Gastroesophageal sphincter (tissue), 4 donors: ENCODE measurements at regions not wholly inside any gene's neighbourhood (a gene's known extent, or its start where the extent isn't known, plus 50 kb on each side); places are given as distances from the start of the nearest gene placed in this dataset.

Experiments used
- ATAC-seq: fragments of 150-250 bp; one replicate; pipeline ENCODE4 v1.9.1; 2016; ENCODE audit warnings: mild to moderate bottlenecking, moderate library complexity
- H3K27ac ChIP-seq, 4 donors: fragments of 200-600 bp; sonication (generic) in 3 of 4; 1 replicate in 3 of 4; 2 replicates in 1 of 4; pipeline ENCODE4 v1.5.1; 2016 to 2019
- H3K27me3 ChIP-seq: fragments of 200-600 bp; sonication (generic); one replicate; pipeline ENCODE4 v1.5.1; 2019
- H3K36me3 ChIP-seq, 2 donors: fragments of 200-600 bp; sonication (generic); one replicate each; pipeline ENCODE4 v1.5.1; 2019; ENCODE audit warnings: control low read depth in 1 of 2
- H3K4me1 ChIP-seq, 3 donors: fragments of 200-600 bp; sonication (generic); 1 replicate in 2 of 3; 2 replicates in 1 of 3; pipeline ENCODE4 v1.5.1; 2016 to 2019; ENCODE audit warnings: control low read depth in 2 of 3
- H3K4me3 ChIP-seq, 2 donors: fragments of 200-600 bp; sonication (generic); one replicate each; pipeline ENCODE4 v1.5.1; 2019; ENCODE audit warnings: mild to moderate bottlenecking in 1 of 2, moderate library complexity in 1 of 2
- H3K9me3 ChIP-seq, 3 donors: fragments of 200-600 bp; sonication (generic); one replicate each; pipeline ENCODE4 v1.5.1; 2017 to 2019; ENCODE audit warnings: control low read depth in 2 of 3
- CTCF ChIP-seq, 4 experiments: fragments of 200-600 bp in 2 of 4; fragments of 450-650 bp in 2 of 4; sonication (generic) in 1 of 4; IDR thresholded peaks; one replicate each; pipeline ENCODE4 v1.5.1; 2017 to 2019; ENCODE audit warnings: antibody characterized with exemption in 4 of 4, mild to moderate bottlenecking in 2 of 4, moderate library complexity in 2 of 4
- EP300 ChIP-seq: sonication (generic); formaldehyde crosslinking; IDR thresholded peaks from one replicate; pipeline ENCODE4 v1.6.1; 2017; ENCODE audit warnings: antibody characterized with exemption, mild to moderate bottlenecking
- POLR2A ChIP-seq, 2 donors: fragments of 450-650 bp; IDR thresholded peaks; one replicate each; pipeline ENCODE4 v1.6.1; 2017; ENCODE audit warnings: antibody characterized with exemption in 2 of 2, mild to moderate bottlenecking in 2 of 2, moderate library complexity in 1 of 2
- POLR2AphosphoS5 ChIP-seq: sonication (generic); formaldehyde crosslinking; IDR thresholded peaks from one replicate; pipeline ENCODE4 v1.6.1; 2017; ENCODE audit warnings: antibody characterized with exemption
- WGBS, 2 donors: methylation state at CpG; one replicate each; pipeline ENCODE4 v1.1.5; 2018; ENCODE audit warnings: low coverage in 1 of 2; 5-methylcytosine and 5-hydroxymethylcytosine counted together

- H3K27me3 ChIP-seq = peaks cover 8% of the 10 kb centered on the region
- TF ChIP-seq POLR2AphosphoS5 (no peak), CTCF (IDR thresholded peaks at IDR 0.05) (no peak)
- no peak overlapping the region for H3K27ac ChIP-seq
- H3K4me1 ChIP-seq = no peaks in the 10 kb centered on the region
- H3K36me3 ChIP-seq = no peaks in the 10 kb centered on the region
- H3K4me3 ChIP-seq = no peak overlapping the region
- 63 to 100% methylated on average over 2 to 3 of the region's 19 CpGs for WGBS, 2 donors
- H3K9me3 ChIP-seq = no peaks in the 10 kb centered on the region
- no peak for ATAC-seq
Observed at GRCh38 chr6:165827190-165827518, 164.1 kb upstream of the PDE10A start.

- TF ChIP-seq CTCF (IDR thresholded peaks at IDR 0.05) = no peak
- no peak for TF ChIP-seq POLR2AphosphoS5
- no peak for TF ChIP-seq EP300
- TF ChIP-seq POLR2A (IDR thresholded peaks at IDR 0.05) = no peak
- Histone ChIP-seq H3K27ac (no peak overlapping the region), H3K27me3 (peaks cover 13% of the 10 kb centered on the region), H3K4me3 (no peak overlapping the region), H3K4me1 (no peaks in the 10 kb centered on the region), H3K9me3 (no peaks in the 10 kb centered on the region), H3K36me3 (no peaks in the 10 kb centered on the region)
- no peak for ATAC-seq
- WGBS, 2 donors = 92 to 100% methylated on average over 1 to 10 of the region's 33 CpGs
Observed at GRCh38 chr6:165826487-165827189, 163.6 kb upstream of the PDE10A start.

GRCh38 chr6:165825256-165825815, 162.3 kb upstream of the PDE10A start:
- WGBS, 2 donors = 80 to 100% methylated on average over 1 to 2 of the region's 9 CpGs
- H3K27ac ChIP-seq = no peak overlapping the region
- H3K27me3 ChIP-seq = peaks cover 16% of the 10 kb centered on the region
- no peaks in the 10 kb centered on the region for H3K36me3 ChIP-seq
- no peaks in the 10 kb centered on the region for H3K4me1 ChIP-seq
- TF ChIP-seq POLR2AphosphoS5 (no peak), POLR2A (IDR thresholded peaks at IDR 0.05) (no peak), EP300 (no peak), CTCF (IDR thresholded peaks at IDR 0.05) (no peak)
- no peaks in the 10 kb centered on the region for H3K9me3 ChIP-seq
- no peak for ATAC-seq
- H3K4me3 ChIP-seq = no peak overlapping the region

GRCh38 chr6:165823609-165824326, 160.7 kb upstream of the PDE10A start:
- Histone ChIP-seq H3K27ac (no peak overlapping the region), H3K4me1 (no peaks in the 10 kb centered on the region), H3K27me3 (peaks cover 25% of the 10 kb centered on the region), H3K9me3 (no peaks in the 10 kb centered on the region), H3K4me3 (no peak overlapping the region), H3K36me3 (no peaks in the 10 kb centered on the region)
- 91 to 95% methylated on average over 10 of the region's 10 CpGs for WGBS, 2 donors
- ATAC-seq = no peak
- TF ChIP-seq CTCF (IDR thresholded peaks at IDR 0.05) (no peak), POLR2AphosphoS5 (no peak), EP300 (no peak), POLR2A (IDR thresholded peaks at IDR 0.05) (no peak)

GRCh38 chr6:165822501-165822900, 159.5 kb upstream of the PDE10A start:
- ATAC-seq = no peak
- no peak overlapping the region for H3K4me3 ChIP-seq
- TF ChIP-seq CTCF (IDR thresholded peaks at IDR 0.05) (no peak), EP300 (no peak), POLR2AphosphoS5 (no peak), POLR2A (IDR thresholded peaks at IDR 0.05) (no peak)
- no peaks in the 10 kb centered on the region for H3K9me3 ChIP-seq
- peaks cover 36% of the 10 kb centered on the region for H3K27me3 ChIP-seq
- no peak overlapping the region for H3K27ac ChIP-seq
- no peaks in the 10 kb centered on the region for H3K36me3 ChIP-seq
- 91 to 94% methylated on average over 4 to 7 of the region's 7 CpGs for WGBS, 2 donors
- no peaks in the 10 kb centered on the region for H3K4me1 ChIP-seq
